Caco-2 (cell line): ENCODE measurements at regions not wholly inside any gene's neighbourhood (a gene's known extent, or its start where the extent isn't known, plus 50 kb on each side); places are given as distances from the start of the nearest gene placed in this dataset.

Source experiments
- BruUV-seq: library from RNA; stranded (reverse); fragments of 400-500 nt; replicated peaks from 2 replicates; lab custom pipeline; 2021; lab: Mats Ljungman, UMichigan
- CTCF ChIA-PET: fragments of 300-600 bp; sonication (Branson Sonifier 250); formaldehyde crosslinking; loops from one replicate; lab custom pipeline; 2022; ENCODE audit warnings: antibody characterized with exemption; lab: Charles Lee
- POLR2A ChIA-PET: fragments of 300-600 bp; sonication (Branson Sonifier 250); formaldehyde crosslinking; loops from one replicate; lab custom pipeline; 2022; ENCODE audit warnings: antibody characterized with exemption; lab: Charles Lee
- DNase-seq, 2 experiments: peaks; one replicate each; pipeline versions ENCODE4 v3.0.0 to v3.0.0-alpha.2; 2020 to 2022
- H3K27me3 ChIP-seq: replicated peaks from 2 replicates; pipeline ENCODE4 v1.6.0; 2011; ENCODE audit warnings: low read length; ENCODE audit not compliant: control insufficient read depth, insufficient read depth
- H3K36me3 ChIP-seq: 2 replicates; pipeline ENCODE4 v1.5.1; 2011; ENCODE audit warnings: low read length; ENCODE audit not compliant: control insufficient read depth, insufficient read depth
- H3K4me1 ChIP-seq: fragments of 250-450 bp; sonication (Bioruptor Pico); 2 replicates; pipeline ENCODE4 v1.5.1; 2020; ENCODE audit warnings: mild to moderate bottlenecking
- H3K4me3 ChIP-seq: 2 replicates; pipeline ENCODE4 v1.5.1; 2011; ENCODE audit warnings: low read depth, mild to moderate bottlenecking, control low read depth, low read length
- H3K9me3 ChIP-seq: fragments of 250-450 bp; sonication (Bioruptor Pico); 2 replicates; pipeline ENCODE4 v1.5.1; 2020; ENCODE audit warnings: mild to moderate bottlenecking, moderate library complexity
- H3K27ac Mint-ChIP-seq: one replicate; pipeline ENCODE4 v1.8.0; 2022; ENCODE audit warnings: mixed read lengths; ENCODE audit not compliant: unreplicated experiment
- H3K27me3 Mint-ChIP-seq: one replicate; pipeline ENCODE4 v1.8.0; 2022; ENCODE audit warnings: mixed read lengths; ENCODE audit not compliant: insufficient read depth, unreplicated experiment
- H3K36me3 Mint-ChIP-seq: one replicate; pipeline ENCODE4 v1.8.0; 2022; ENCODE audit warnings: mild to moderate bottlenecking, mixed read lengths; ENCODE audit not compliant: insufficient read depth, unreplicated experiment
- H3K4me1 Mint-ChIP-seq: one replicate; pipeline ENCODE4 v1.8.0; 2022; ENCODE audit warnings: low read depth, mixed read lengths; ENCODE audit not compliant: unreplicated experiment
- H3K4me3 Mint-ChIP-seq: one replicate; pipeline ENCODE4 v1.8.0; 2022; ENCODE audit warnings: mild to moderate bottlenecking, moderate library complexity, mixed read lengths; ENCODE audit not compliant: unreplicated experiment
- H3K9me3 Mint-ChIP-seq: one replicate; pipeline ENCODE4 v1.8.0; 2022; ENCODE audit warnings: mixed read lengths; ENCODE audit not compliant: unreplicated experiment
- CTCF ChIP-seq, 2 experiments: fragments of 200-600 bp in 1 of 2; IDR thresholded peaks; 1 replicate in 1 of 2; 2 replicates in 1 of 2; pipeline versions ENCODE4 v1.5.1 to v1.8.0; 2011 to 2022; ENCODE audit warnings: antibody characterized with exemption in 1 of 2, control low read depth in 1 of 2, inconsistent platforms in 1 of 2, low read depth in 1 of 2, low read length in 1 of 2, mild to moderate bottlenecking in 1 of 2, moderate library complexity in 1 of 2; ENCODE audit not compliant: insufficient read depth in 1 of 2, severe bottlenecking in 1 of 2, unreplicated experiment in 1 of 2
- intact Hi-C: fragments of 100-400 bp; cut with micrococcal nuclease; formaldehyde crosslinking; loops from one replicate; pipeline ENCODE4 v1.10.0; 2022; ENCODE audit not compliant: unreplicated experiment

- no peak for DNase-seq
- no peak overlapping the region for H3K4me3 ChIP-seq
- no peaks in the 10 kb centered on the region for H3K4me1 ChIP-seq
- H3K9me3 ChIP-seq = no peaks in the 10 kb centered on the region
- Mint-ChIP-seq H3K36me3 (no peaks in the 10 kb centered on the region), H3K4me3 (no peak overlapping the region), H3K9me3 (no peaks in the 10 kb centered on the region), H3K4me1 (no peaks in the 10 kb centered on the region), H3K27ac (no peak overlapping the region), H3K27me3 (no peaks in the 10 kb centered on the region)
- no peak for TF ChIP-seq CTCF (IDR thresholded peaks at IDR 0.05; ENCODE audit: insufficient read depth in 1 of 2, low read depth in 1 of 2, low read length in 1 of 2, severe bottlenecking in 1 of 2, unreplicated experiment in 1 of 2)
- no peaks in the 10 kb centered on the region for H3K27me3 ChIP-seq
- intact Hi-C loops = no loop called here
- POLR2A ChIA-PET = no interaction called here
- CTCF ChIA-PET = no interaction called here
- H3K36me3 ChIP-seq = no peaks in the 10 kb centered on the region
- BruUV-seq = no TSS peak
Observed at GRCh38 chr13:105052711-105053110, 1482.8 kb downstream of the EFNB2 start.

GRCh38 chr13:105050686-105051085 lies 1484.8 kb downstream of the EFNB2 start:
- H3K9me3 ChIP-seq = no peaks in the 10 kb centered on the region; the same call in 1 of the 2 replicates
- no peaks in the 10 kb centered on the region for H3K4me1 ChIP-seq
- no peak overlapping the region for H3K4me3 Mint-ChIP-seq
- peaks cover 3% of the 10 kb centered on the region for H3K27me3 Mint-ChIP-seq
- H3K27ac Mint-ChIP-seq = no peak overlapping the region
- no peaks in the 10 kb centered on the region for H3K27me3 ChIP-seq
- H3K4me1 Mint-ChIP-seq = no peaks in the 10 kb centered on the region
- ChIA-PET CTCF (no interaction called here), POLR2A (no interaction called here)
- BruUV-seq = no TSS peak
- H3K36me3 Mint-ChIP-seq = no peaks in the 10 kb centered on the region
- no peak overlapping the region for H3K4me3 ChIP-seq
- no peaks in the 10 kb centered on the region for H3K9me3 Mint-ChIP-seq
- intact Hi-C loops = no loop called here
- no peak for TF ChIP-seq CTCF (IDR thresholded peaks at IDR 0.05; ENCODE audit: insufficient read depth in 1 of 2, low read depth in 1 of 2, low read length in 1 of 2, severe bottlenecking in 1 of 2, unreplicated experiment in 1 of 2)
- H3K36me3 ChIP-seq = no peaks in the 10 kb centered on the region
- DNase-seq = no peak

- DNase-seq = no peak
- Mint-ChIP-seq H3K27me3 (peaks cover 3% of the 10 kb centered on the region), H3K36me3 (no peaks in the 10 kb centered on the region), H3K27ac (no peak overlapping the region), H3K4me3 (no peak overlapping the region), H3K9me3 (no peaks in the 10 kb centered on the region), H3K4me1 (no peaks in the 10 kb centered on the region)
- no TSS peak for BruUV-seq
- H3K27me3 ChIP-seq = no peaks in the 10 kb centered on the region
- no peak overlapping the region for H3K4me3 ChIP-seq
- POLR2A ChIA-PET = no interaction called here
- CTCF ChIA-PET = no interaction called here
- no peaks in the 10 kb centered on the region for H3K36me3 ChIP-seq
- no peaks in the 10 kb centered on the region; the same call in 1 of the 2 replicates for H3K9me3 ChIP-seq
- intact Hi-C loops = no loop called here
- H3K4me1 ChIP-seq = no peaks in the 10 kb centered on the region
- TF ChIP-seq CTCF (IDR thresholded peaks at IDR 0.05; ENCODE audit: insufficient read depth in 1 of 2, low read depth in 1 of 2, low read length in 1 of 2, severe bottlenecking in 1 of 2, unreplicated experiment in 1 of 2) = no peak
Observed at GRCh38 chr13:105048677-105049076, 1486.8 kb downstream of the EFNB2 start.
